Gastroesophageal sphincter (tissue), 3 donors: ENCODE measurements at regions not wholly inside any gene's neighbourhood (a gene's known extent, or its start where the extent isn't known, plus 50 kb on each side); places are given as distances from the start of the nearest gene placed in this dataset.

Source experiments
- EP300 ChIP-seq: sonication (generic); formaldehyde crosslinking; IDR thresholded peaks from one replicate; pipeline ENCODE4 v1.6.1; 2017; ENCODE audit warnings: antibody characterized with exemption, mild to moderate bottlenecking
- POLR2AphosphoS5 ChIP-seq: sonication (generic); formaldehyde crosslinking; IDR thresholded peaks from one replicate; pipeline ENCODE4 v1.6.1; 2017; ENCODE audit warnings: antibody characterized with exemption
- TF ChIP-seq, protein P1 (sequence below), 4 experiments: fragments of 200-600 bp in 2 of 4; fragments of 450-650 bp in 2 of 4; sonication (generic) in 1 of 4; IDR thresholded peaks; one replicate each; pipeline ENCODE4 v1.5.1; 2017 to 2019; ENCODE audit warnings: antibody characterized with exemption in 4 of 4, mild to moderate bottlenecking in 2 of 4, moderate library complexity in 2 of 4

DNA sequence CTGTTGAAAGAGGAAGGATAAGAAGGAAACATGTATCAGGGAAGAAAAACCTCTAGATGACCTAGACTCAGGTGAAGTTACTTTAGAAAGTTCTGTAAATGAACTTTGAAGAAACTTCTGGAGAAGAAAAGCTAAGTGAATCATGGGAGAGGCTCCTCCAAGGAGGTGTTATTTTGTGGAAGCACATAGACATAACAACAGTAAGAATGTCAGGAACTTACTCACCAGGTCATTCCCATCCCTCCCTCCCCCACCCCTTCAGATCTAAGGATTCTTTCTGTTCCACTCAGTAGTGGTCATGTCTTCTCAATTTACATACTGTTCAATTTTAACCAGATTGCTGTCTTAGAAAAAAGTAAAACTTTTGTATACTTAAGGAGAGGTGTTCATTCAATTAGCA lies 310.5 kb upstream of the DDX53 start:
- TF ChIP-seq, protein P1, sequence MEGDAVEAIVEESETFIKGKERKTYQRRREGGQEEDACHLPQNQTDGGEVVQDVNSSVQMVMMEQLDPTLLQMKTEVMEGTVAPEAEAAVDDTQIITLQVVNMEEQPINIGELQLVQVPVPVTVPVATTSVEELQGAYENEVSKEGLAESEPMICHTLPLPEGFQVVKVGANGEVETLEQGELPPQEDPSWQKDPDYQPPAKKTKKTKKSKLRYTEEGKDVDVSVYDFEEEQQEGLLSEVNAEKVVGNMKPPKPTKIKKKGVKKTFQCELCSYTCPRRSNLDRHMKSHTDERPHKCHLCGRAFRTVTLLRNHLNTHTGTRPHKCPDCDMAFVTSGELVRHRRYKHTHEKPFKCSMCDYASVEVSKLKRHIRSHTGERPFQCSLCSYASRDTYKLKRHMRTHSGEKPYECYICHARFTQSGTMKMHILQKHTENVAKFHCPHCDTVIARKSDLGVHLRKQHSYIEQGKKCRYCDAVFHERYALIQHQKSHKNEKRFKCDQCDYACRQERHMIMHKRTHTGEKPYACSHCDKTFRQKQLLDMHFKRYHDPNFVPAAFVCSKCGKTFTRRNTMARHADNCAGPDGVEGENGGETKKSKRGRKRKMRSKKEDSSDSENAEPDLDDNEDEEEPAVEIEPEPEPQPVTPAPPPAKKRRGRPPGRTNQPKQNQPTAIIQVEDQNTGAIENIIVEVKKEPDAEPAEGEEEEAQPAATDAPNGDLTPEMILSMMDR (IDR thresholded peaks at IDR 0.05), result no peak
- TF ChIP-seq EP300 (no peak), POLR2AphosphoS5 (no peak)
